ENCODE measurements at regions not wholly inside any gene's neighbourhood (a gene's known extent, or its start where the extent isn't known, plus 50 kb on each side); places are given as distances from the start of the nearest gene placed in this dataset.

GRCh38 chr6:11482616-11483015 is 54.9 kb upstream of the TMEM170B start:
- TF ChIP-seq CTCF (IDR thresholded peaks at IDR 0.05): no peak
- no peak overlapping the region for H3K27ac ChIP-seq
- H3K27me3 ChIP-seq: no peaks in the 10 kb centered on the region
- DNase-seq: no peak
- no peak for ATAC-seq
- H3K9me3 ChIP-seq: no peaks in the 10 kb centered on the region
- no peaks in the 10 kb centered on the region for H3K4me1 ChIP-seq
- H3K4me3 ChIP-seq: no peak overlapping the region
- no peaks in the 10 kb centered on the region for H3K36me3 ChIP-seq
- intact Hi-C loops (cut with DNase I): no loop called here

DNA sequence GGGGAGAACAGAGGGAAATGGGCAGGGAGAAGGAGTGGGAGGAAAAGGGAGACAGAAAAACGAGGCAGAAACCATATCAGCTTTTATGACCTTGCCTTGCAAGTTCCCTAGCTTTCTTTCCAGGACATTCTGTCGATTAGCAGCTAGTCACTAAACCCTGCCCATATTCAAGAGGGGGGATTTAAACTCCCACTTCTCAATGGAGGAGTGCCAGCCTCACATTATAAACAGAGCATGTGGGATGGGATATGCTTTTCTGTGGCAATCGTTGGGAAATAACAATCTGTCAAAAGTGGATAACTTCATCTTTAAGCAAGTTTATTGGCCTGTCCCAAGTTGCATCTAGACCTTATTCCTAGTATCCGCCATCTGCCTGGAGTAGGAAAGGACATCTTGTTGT is 57.0 kb upstream of the TMEM170B start:
- no peak for DNase-seq
- no peak for TF ChIP-seq CTCF (IDR thresholded peaks at IDR 0.05)
- no peak overlapping the region for H3K4me3 ChIP-seq
- ATAC-seq: no peak
- no peak overlapping the region for H3K27ac ChIP-seq
- intact Hi-C loops (cut with DNase I): no loop called here
- H3K36me3 ChIP-seq: no peaks in the 10 kb centered on the region
- H3K27me3 ChIP-seq: no peaks in the 10 kb centered on the region
- no peaks in the 10 kb centered on the region for H3K9me3 ChIP-seq
- no peaks in the 10 kb centered on the region for H3K4me1 ChIP-seq

GRCh38 chr6:11479296-11479695 is 58.3 kb upstream of the TMEM170B start:
- peaks cover 3 to 6% of the 10 kb centered on the region in 2 donors for H3K4me1 ChIP-seq
- no peaks in the 10 kb centered on the region for H3K27me3 ChIP-seq
- no peak overlapping the region for H3K27ac ChIP-seq
- no peak for DNase-seq
- no peak for ATAC-seq
- no peak overlapping the region for H3K4me3 ChIP-seq
- intact Hi-C loops (cut with DNase I): no loop called here
- H3K36me3 ChIP-seq: no peaks in the 10 kb centered on the region
- TF ChIP-seq CTCF (IDR thresholded peaks at IDR 0.05): no peak
- no peaks in the 10 kb centered on the region for H3K9me3 ChIP-seq

- Histone ChIP-seq H3K36me3 (no peaks in the 10 kb centered on the region), H3K27ac (no peak overlapping the region), H3K9me3 (no peaks in the 10 kb centered on the region), H3K4me1 (peaks cover 3 to 6% of the 10 kb centered on the region in 2 donors), H3K27me3 (no peaks in the 10 kb centered on the region), H3K4me3 (no peak overlapping the region)
- no peak for ATAC-seq
- no peak for DNase-seq
- no peak for TF ChIP-seq CTCF (IDR thresholded peaks at IDR 0.05)
- intact Hi-C loops (cut with DNase I): no loop called here
Observed at GRCh38 chr6:11478586-11478985, 59.0 kb upstream of the TMEM170B start.

DNA sequence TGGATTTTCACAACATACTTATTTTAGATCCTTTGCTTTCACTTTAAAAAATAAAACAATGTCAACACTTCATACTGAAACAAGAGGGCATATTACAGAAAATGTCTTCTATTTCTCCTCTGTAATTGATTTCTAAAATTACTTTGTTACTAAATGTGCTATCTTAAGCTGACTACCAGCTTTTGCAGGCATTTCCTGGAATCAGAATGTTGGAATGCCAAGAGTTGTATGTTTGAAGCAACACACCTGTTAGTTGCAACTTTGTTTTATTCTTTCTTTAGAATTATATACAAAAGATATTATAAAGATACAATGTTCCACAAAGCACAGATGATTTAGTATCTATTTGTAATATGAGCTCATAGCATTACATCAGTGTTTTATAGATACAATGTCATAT is 62.5 kb upstream of the TMEM170B start:
- ATAC-seq (no peak), DNase-seq (no peak)
- Histone ChIP-seq H3K4me3 (no peak overlapping the region), H3K9me3 (no peaks in the 10 kb centered on the region), H3K27ac (no peak overlapping the region), H3K36me3 (no peaks in the 10 kb centered on the region), H3K27me3 (no peaks in the 10 kb centered on the region), H3K4me1 (peaks cover 3 to 6% of the 10 kb centered on the region in 2 donors)
- TF ChIP-seq CTCF (IDR thresholded peaks at IDR 0.05): no peak
- intact Hi-C loops (cut with DNase I): no loop called here
